ENCODE measurements at regions not wholly inside any gene's neighbourhood (a gene's known extent, or its start where the extent isn't known, plus 50 kb on each side); places are given as distances from the start of the nearest gene placed in this dataset.

DNA sequence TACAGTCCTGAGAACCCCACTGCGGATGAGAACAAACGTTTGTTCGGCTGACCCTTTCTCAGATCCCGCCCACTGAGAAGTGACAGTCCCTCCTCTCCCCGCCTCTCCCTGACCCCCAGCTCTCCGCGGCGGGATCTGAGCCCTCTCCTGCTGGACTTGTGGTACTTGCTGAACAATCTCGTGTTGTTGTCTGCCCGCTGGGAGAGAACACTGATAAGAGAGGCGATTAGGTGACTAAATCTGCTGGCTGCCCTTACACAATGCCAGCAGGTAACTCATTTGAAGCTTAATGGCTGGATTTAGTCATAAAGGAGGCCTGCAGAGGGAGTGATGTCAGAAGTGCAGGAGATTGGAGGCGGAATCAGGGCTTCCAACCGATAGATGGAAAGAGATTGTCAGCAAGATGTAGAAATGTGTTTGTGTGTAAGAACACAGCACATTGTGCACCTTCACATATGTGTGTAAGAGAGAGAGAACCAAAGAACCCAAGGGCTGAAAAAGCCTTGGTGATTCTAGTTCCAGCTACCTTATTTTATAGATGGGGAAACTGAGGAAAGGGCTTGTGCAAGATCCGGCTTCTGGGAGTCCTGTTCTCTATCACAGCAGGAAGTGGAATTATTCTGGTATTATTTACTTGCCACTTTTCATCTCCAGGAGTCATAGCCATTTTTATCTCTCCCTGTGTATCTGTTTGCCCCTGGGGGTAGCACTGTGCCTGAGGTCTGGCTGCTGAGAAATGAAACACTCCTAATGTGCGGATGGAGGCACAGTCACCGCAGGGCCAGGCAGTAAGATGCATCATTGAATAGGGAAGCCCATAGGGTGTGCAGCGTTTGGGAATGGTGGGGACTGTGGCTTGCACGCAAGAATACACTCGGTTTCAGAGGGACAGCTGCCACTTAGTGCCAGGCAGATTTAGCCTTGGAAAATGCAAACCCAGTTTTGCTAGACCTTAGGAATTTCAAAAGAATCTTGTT lies 203.7 kb upstream of the MSX2 start:
- H3K9me3 ChIP-seq (ENCODE audit: control insufficient read depth, insufficient read depth, low read length), result no peaks in the 10 kb centered on the region
- peaks cover 10% of the 10 kb centered on the region; the same call in 1 of the 2 replicates for H3K4me1 ChIP-seq (ENCODE audit: insufficient read depth, low read length)
- H3K9ac ChIP-seq (ENCODE audit: low read depth, low read length), result no peak overlapping the region
- no peaks in the 10 kb centered on the region for H3K36me3 ChIP-seq (ENCODE audit: insufficient read depth, low read length)

GRCh38 chr5:174521449-174521848 lies 202.9 kb upstream of the MSX2 start:
- H3K9me3 ChIP-seq (ENCODE audit: control insufficient read depth, insufficient read depth, low read length), result no peaks in the 10 kb centered on the region
- H3K36me3 ChIP-seq (ENCODE audit: insufficient read depth, low read length), result no peaks in the 10 kb centered on the region
- H3K9ac ChIP-seq (ENCODE audit: low read depth, low read length), result no peak overlapping the region
- peaks cover 10% of the 10 kb centered on the region; the same call in 1 of the 2 replicates for H3K4me1 ChIP-seq (ENCODE audit: insufficient read depth, low read length)

GRCh38 chr5:174522480-174523260 lies 201.7 kb upstream of the MSX2 start:
- H3K36me3 ChIP-seq (ENCODE audit: insufficient read depth, low read length), result no peaks in the 10 kb centered on the region
- peaks cover 10% of the 10 kb centered on the region; the same call in 1 of the 2 replicates for H3K4me1 ChIP-seq (ENCODE audit: insufficient read depth, low read length)
- H3K9ac ChIP-seq (ENCODE audit: low read depth, low read length), result no peak overlapping the region
- no peaks in the 10 kb centered on the region for H3K9me3 ChIP-seq (ENCODE audit: control insufficient read depth, insufficient read depth, low read length)

- H3K9ac ChIP-seq (ENCODE audit: low read depth, low read length), result no peak overlapping the region
- H3K4me1 ChIP-seq (ENCODE audit: insufficient read depth, low read length), result peaks cover 4% of the 10 kb centered on the region; the same call in 1 of the 2 replicates
Observed at GRCh38 chr5:174523311-174524071, 200.9 kb upstream of the MSX2 start.

GRCh38 chr5:174524351-174524750 lies 200.0 kb upstream of the MSX2 start:
- Histone ChIP-seq H3K36me3 (ENCODE audit: insufficient read depth, low read length) (no peaks in the 10 kb centered on the region), H3K9ac (ENCODE audit: low read depth, low read length) (no peak overlapping the region), H3K4me1 (ENCODE audit: insufficient read depth, low read length) (peaks cover 4% of the 10 kb centered on the region; the same call in 1 of the 2 replicates), H3K9me3 (ENCODE audit: control insufficient read depth, insufficient read depth, low read length) (no peaks in the 10 kb centered on the region)

More at GRCh38 chr5:174523311-174524071, 200.9 kb upstream of the MSX2 start:
- Histone ChIP-seq H3K9me3 (ENCODE audit: control insufficient read depth, insufficient read depth, low read length) (no peaks in the 10 kb centered on the region), H3K36me3 (ENCODE audit: insufficient read depth, low read length) (no peaks in the 10 kb centered on the region)

GRCh38 chr5:174526177-174526576 lies 198.2 kb upstream of the MSX2 start:
- no peaks in the 10 kb centered on the region for H3K4me1 ChIP-seq (ENCODE audit: insufficient read depth, low read length)
- no peaks in the 10 kb centered on the region for H3K9me3 ChIP-seq (ENCODE audit: control insufficient read depth, insufficient read depth, low read length)
- no peaks in the 10 kb centered on the region for H3K36me3 ChIP-seq (ENCODE audit: insufficient read depth, low read length)
- no peak overlapping the region for H3K9ac ChIP-seq (ENCODE audit: low read depth, low read length)

GRCh38 chr5:174527916-174528540 lies 196.4 kb upstream of the MSX2 start:
- Histone ChIP-seq H3K36me3 (ENCODE audit: insufficient read depth, low read length) (no peaks in the 10 kb centered on the region), H3K9ac (ENCODE audit: low read depth, low read length) (no peak overlapping the region), H3K9me3 (ENCODE audit: control insufficient read depth, insufficient read depth, low read length) (no peaks in the 10 kb centered on the region), H3K4me1 (ENCODE audit: insufficient read depth, low read length) (peaks cover 15% of the 10 kb centered on the region)

DNA sequence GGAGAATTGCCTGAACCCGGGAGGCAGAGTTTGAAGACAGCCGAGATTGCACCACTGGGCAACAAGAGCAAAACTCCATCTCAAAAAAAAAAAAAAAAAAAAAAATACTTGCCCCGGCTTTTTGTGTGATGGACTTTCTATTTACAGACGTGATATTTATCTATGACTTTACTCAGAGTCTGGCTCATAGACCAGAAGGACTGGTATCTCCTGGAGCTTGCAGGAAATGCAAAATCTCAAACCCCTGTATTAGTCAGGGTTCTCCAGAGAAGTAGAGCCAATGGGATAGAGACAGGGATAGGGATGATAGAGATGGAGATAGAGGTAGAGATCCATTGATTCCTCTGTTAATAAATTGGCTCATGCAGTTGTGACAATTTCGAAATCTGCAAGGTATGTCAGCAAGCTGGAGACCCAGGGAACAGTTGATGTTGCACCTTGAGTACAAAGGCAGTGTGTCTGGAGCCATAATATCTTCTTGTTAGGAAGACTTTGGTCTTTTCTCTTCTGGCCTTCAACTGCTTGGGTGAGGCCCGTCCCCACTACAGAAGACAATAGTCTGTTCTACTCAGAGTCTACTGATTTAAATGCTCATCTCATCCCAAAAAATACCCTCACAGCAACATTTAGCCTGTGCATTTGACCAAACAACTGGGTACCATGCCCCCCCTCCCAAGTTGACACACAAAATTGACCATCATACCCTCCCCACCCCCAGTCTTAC lies 195.4 kb upstream of the MSX2 start:
- H3K9ac ChIP-seq (ENCODE audit: low read depth, low read length), result no peak overlapping the region
- H3K4me1 ChIP-seq (ENCODE audit: insufficient read depth, low read length), result peaks cover 19% of the 10 kb centered on the region
- H3K36me3 ChIP-seq (ENCODE audit: insufficient read depth, low read length), result no peaks in the 10 kb centered on the region
- H3K9me3 ChIP-seq (ENCODE audit: control insufficient read depth, insufficient read depth, low read length), result no peaks in the 10 kb centered on the region

DNA sequence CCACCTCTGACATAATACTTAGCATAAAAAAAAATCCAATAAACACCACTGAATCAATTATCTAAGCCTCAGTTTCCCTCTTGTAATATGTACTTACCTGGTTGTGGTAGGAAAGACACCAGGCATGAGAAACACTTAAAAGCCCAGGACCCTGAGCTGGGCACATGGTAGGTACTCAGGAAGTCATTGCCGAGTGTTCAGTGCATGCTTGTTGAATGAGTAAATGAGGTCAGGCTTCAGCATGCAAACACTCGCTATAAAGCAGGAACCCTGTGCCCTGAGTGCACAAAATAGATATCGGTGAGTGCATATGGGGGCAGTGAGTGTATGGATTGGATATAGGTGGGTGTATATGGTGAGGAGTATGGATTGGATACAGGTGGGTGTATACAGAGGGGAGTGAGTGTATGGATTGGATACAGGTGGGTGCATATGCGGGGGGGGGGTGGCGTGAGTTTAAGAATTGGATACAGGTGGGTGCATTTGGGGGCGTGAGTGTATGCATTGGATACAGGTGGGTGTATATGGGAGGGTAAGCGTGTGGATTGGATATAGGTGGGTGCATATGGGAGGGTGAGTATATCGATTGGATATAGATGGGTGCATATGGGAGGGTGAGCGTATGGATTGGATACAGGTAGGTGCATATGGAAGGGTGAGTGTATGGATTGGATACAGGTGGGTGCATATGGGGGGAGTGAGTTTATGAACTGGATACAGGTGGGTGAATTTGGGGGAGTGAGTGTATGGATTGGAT lies 194.3 kb upstream of the MSX2 start:
- H3K36me3 ChIP-seq (ENCODE audit: insufficient read depth, low read length), result no peaks in the 10 kb centered on the region
- no peaks in the 10 kb centered on the region for H3K9me3 ChIP-seq (ENCODE audit: control insufficient read depth, insufficient read depth, low read length)
- peaks cover 19% of the 10 kb centered on the region for H3K4me1 ChIP-seq (ENCODE audit: insufficient read depth, low read length)
- H3K9ac ChIP-seq (ENCODE audit: low read depth, low read length), result no peak overlapping the region

- Histone ChIP-seq H3K9ac (ENCODE audit: low read depth, low read length) (no peak overlapping the region), H3K36me3 (ENCODE audit: insufficient read depth, low read length) (no peaks in the 10 kb centered on the region), H3K4me1 (ENCODE audit: insufficient read depth, low read length) (peaks cover 24% of the 10 kb centered on the region), H3K9me3 (ENCODE audit: control insufficient read depth, insufficient read depth, low read length) (no peaks in the 10 kb centered on the region)
Observed at GRCh38 chr5:174531782-174532191, 192.6 kb upstream of the MSX2 start.

DNA sequence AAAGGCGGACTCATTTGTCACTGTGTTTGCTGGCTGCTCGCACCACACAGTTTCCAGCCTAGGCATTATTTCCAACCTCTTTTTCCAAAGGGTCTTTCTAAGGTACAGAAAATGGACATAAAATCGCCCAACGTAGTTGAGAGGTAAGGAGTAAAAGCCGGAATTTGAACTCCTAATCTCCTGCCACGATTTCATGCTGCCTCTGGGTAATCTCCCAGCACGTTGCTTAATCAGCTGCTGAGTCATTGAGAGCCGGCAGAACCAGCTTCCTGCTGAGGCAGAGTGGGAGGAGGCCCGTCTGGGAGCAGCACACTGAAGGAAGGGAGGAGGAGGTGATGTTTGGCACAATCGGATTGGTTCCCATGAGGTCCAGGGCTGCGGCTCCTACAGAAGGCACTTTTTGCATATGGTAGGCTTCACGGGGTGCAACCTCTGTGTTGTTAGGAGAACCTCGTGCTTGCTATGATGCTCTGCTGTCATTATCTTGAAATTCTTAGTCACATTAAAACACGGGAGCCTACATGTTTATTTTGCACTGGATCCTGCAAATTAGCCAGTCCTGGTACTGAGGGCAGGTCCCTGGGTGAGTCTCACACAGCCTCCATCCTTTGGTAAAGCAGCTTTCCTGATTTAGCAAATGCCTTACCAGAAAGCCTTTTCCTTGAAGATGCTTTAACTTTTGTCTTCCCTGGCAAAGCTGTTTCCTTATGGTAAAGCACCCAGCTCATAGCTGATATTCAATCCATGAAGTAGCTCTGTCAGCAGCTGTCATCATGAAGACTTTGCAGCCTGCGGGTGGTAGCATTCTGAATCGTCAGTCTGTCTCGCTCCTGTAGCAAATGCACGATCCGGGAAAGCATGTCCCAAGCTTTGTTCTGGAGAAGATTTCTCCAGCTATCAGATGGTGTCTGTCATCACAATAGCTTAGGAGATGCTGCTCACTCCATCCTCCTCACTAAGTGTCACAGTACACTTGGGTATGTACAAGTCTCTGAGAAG lies 191.6 kb upstream of the MSX2 start:
- no peak overlapping the region; the same call in 1 of the 2 replicates for H3K9ac ChIP-seq (ENCODE audit: low read depth, low read length)
- no peaks in the 10 kb centered on the region for H3K9me3 ChIP-seq (ENCODE audit: control insufficient read depth, insufficient read depth, low read length)
- H3K36me3 ChIP-seq (ENCODE audit: insufficient read depth, low read length), result no peaks in the 10 kb centered on the region
- peaks cover 24% of the 10 kb centered on the region for H3K4me1 ChIP-seq (ENCODE audit: insufficient read depth, low read length)

- Histone ChIP-seq H3K4me1 (ENCODE audit: insufficient read depth, low read length) (peaks cover 24% of the 10 kb centered on the region), H3K9me3 (ENCODE audit: control insufficient read depth, insufficient read depth, low read length) (no peaks in the 10 kb centered on the region), H3K9ac (ENCODE audit: low read depth, low read length) (no peak overlapping the region), H3K36me3 (ENCODE audit: insufficient read depth, low read length) (no peaks in the 10 kb centered on the region)
Observed at GRCh38 chr5:174533751-174534241, 190.6 kb upstream of the MSX2 start.

Measured in ES-I3 (cell line).